ENCODE measurements at regions not wholly inside any gene's neighbourhood (a gene's known extent, or its start where the extent isn't known, plus 50 kb on each side); places are given as distances from the start of the nearest gene placed in this dataset.

GRCh38 chr3:127391436-127392155, 103.8 kb upstream of the PRR20G start:
- peaks cover 11% of the 10 kb centered on the region for H3K27me3 Mint-ChIP-seq (ENCODE audit: unreplicated experiment)
- H3K4me3 Mint-ChIP-seq (ENCODE audit: unreplicated experiment) = no peak overlapping the region
- peak overlapping the region; percentile 22 for H3K27ac Mint-ChIP-seq (ENCODE audit: unreplicated experiment)
- H3K9me3 Mint-ChIP-seq (ENCODE audit: unreplicated experiment) = peaks cover 7% of the 10 kb centered on the region
- H3K36me3 Mint-ChIP-seq (ENCODE audit: unreplicated experiment) = peaks cover 3% of the 10 kb centered on the region
- no peak for DNase-seq
- H3K4me1 Mint-ChIP-seq (ENCODE audit: low read depth, unreplicated experiment) = peaks cover 21% of the 10 kb centered on the region
- no peak for TF ChIP-seq CTCF (IDR thresholded peaks at IDR 0.05; ENCODE audit: partially characterized antibody, unreplicated experiment)

GRCh38 chr3:127390365-127391025, 102.6 kb upstream of the PRR20G start:
- H3K27me3 Mint-ChIP-seq (ENCODE audit: unreplicated experiment) = peaks cover 11% of the 10 kb centered on the region
- H3K36me3 Mint-ChIP-seq (ENCODE audit: unreplicated experiment) = peaks cover 3% of the 10 kb centered on the region
- no peak for TF ChIP-seq CTCF (IDR thresholded peaks at IDR 0.05; ENCODE audit: partially characterized antibody, unreplicated experiment)

DNA sequence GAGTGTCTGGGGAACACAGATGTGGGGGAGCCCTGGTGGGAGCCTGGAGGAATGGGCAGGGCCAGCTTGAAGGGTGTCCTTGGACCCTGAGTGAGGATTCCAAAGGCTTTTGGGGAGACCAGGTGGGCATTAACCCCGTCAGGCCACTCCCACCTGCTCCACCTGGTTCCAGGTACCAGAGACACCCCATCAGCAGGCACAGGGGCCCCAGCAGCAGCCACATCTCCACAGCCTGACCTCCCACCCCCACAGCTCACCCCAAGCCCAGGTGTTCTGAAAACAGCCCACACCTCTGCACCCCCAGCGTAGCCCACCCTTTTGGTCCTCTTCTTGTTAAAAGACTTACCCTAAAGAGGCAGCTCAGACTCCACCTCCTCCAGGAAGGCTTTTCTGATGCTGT, 102.1 kb upstream of the PRR20G start:
- no peak overlapping the region for H3K27ac Mint-ChIP-seq (ENCODE audit: unreplicated experiment)
- peaks cover 3% of the 10 kb centered on the region for H3K36me3 Mint-ChIP-seq (ENCODE audit: unreplicated experiment)
- peaks cover 11% of the 10 kb centered on the region for H3K27me3 Mint-ChIP-seq (ENCODE audit: unreplicated experiment)
- no peak for TF ChIP-seq CTCF (IDR thresholded peaks at IDR 0.05; ENCODE audit: partially characterized antibody, unreplicated experiment)
- H3K9me3 Mint-ChIP-seq (ENCODE audit: unreplicated experiment) = peaks cover 7% of the 10 kb centered on the region
- H3K4me1 Mint-ChIP-seq (ENCODE audit: low read depth, unreplicated experiment) = peaks cover 14% of the 10 kb centered on the region
- no peak overlapping the region for H3K4me3 Mint-ChIP-seq (ENCODE audit: unreplicated experiment)
- DNase-seq = no peak

More at GRCh38 chr3:127390365-127391025, 102.6 kb upstream of the PRR20G start:
- DNase-seq = no peak
- no peak overlapping the region for H3K4me3 Mint-ChIP-seq (ENCODE audit: unreplicated experiment)
- H3K27ac Mint-ChIP-seq (ENCODE audit: unreplicated experiment) = no peak overlapping the region
- peaks cover 7% of the 10 kb centered on the region for H3K9me3 Mint-ChIP-seq (ENCODE audit: unreplicated experiment)
- peaks cover 14% of the 10 kb centered on the region for H3K4me1 Mint-ChIP-seq (ENCODE audit: low read depth, unreplicated experiment)

GRCh38 chr3:127389420-127389819, 101.6 kb upstream of the PRR20G start:
- Mint-ChIP-seq H3K4me3 (ENCODE audit: unreplicated experiment) (no peak overlapping the region), H3K36me3 (ENCODE audit: unreplicated experiment) (peaks cover 1% of the 10 kb centered on the region), H3K27ac (ENCODE audit: unreplicated experiment) (no peak overlapping the region), H3K9me3 (ENCODE audit: unreplicated experiment) (peaks cover 5% of the 10 kb centered on the region), H3K4me1 (ENCODE audit: low read depth, unreplicated experiment) (peaks cover 11% of the 10 kb centered on the region), H3K27me3 (ENCODE audit: unreplicated experiment) (peaks cover 10% of the 10 kb centered on the region)
- DNase-seq = no peak
- no peak for TF ChIP-seq CTCF (IDR thresholded peaks at IDR 0.05; ENCODE audit: partially characterized antibody, unreplicated experiment)

- peaks cover 9% of the 10 kb centered on the region for H3K27me3 Mint-ChIP-seq (ENCODE audit: unreplicated experiment)
- no peak overlapping the region for H3K27ac Mint-ChIP-seq (ENCODE audit: unreplicated experiment)
- peaks cover 9% of the 10 kb centered on the region for H3K4me1 Mint-ChIP-seq (ENCODE audit: low read depth, unreplicated experiment)
- H3K4me3 Mint-ChIP-seq (ENCODE audit: unreplicated experiment) = no peak overlapping the region
- TF ChIP-seq CTCF (IDR thresholded peaks at IDR 0.05; ENCODE audit: partially characterized antibody, unreplicated experiment) = no peak
- peaks cover under 1% of the 10 kb centered on the region for H3K36me3 Mint-ChIP-seq (ENCODE audit: unreplicated experiment)
- DNase-seq = no peak
- H3K9me3 Mint-ChIP-seq (ENCODE audit: unreplicated experiment) = peaks cover 4% of the 10 kb centered on the region
Measured at GRCh38 chr3:127388427-127388826, 100.6 kb upstream of the PRR20G start.
